ENCODE measurements at regions not wholly inside any gene's neighbourhood (a gene's known extent, or its start where the extent isn't known, plus 50 kb on each side); places are given as distances from the start of the nearest gene placed in this dataset.

GRCh38 chr9:89815061-89815902, 210.5 kb downstream of the GADD45G start:
- Mint-ChIP-seq H3K9me3 (ENCODE audit: unreplicated experiment) (no peaks in the 10 kb centered on the region), H3K36me3 (ENCODE audit: low read depth, unreplicated experiment) (no peaks in the 10 kb centered on the region), H3K4me1 (ENCODE audit: unreplicated experiment) (peaks cover 25% of the 10 kb centered on the region), H3K4me3 (ENCODE audit: unreplicated experiment) (no peak overlapping the region), H3K27me3 (ENCODE audit: unreplicated experiment) (peaks cover 8% of the 10 kb centered on the region), H3K27ac (ENCODE audit: unreplicated experiment) (no peak overlapping the region)
- DNase-seq (ENCODE audit: low spot score): no peak
- no peak for TF ChIP-seq CTCF (IDR thresholded peaks at IDR 0.05; ENCODE audit: unreplicated experiment)

- no peak for DNase-seq (ENCODE audit: low spot score)
- H3K36me3 Mint-ChIP-seq (ENCODE audit: low read depth, unreplicated experiment): no peaks in the 10 kb centered on the region
- no peak for TF ChIP-seq CTCF (IDR thresholded peaks at IDR 0.05; ENCODE audit: unreplicated experiment)
- H3K27ac Mint-ChIP-seq (ENCODE audit: unreplicated experiment): no peak overlapping the region
- no peak overlapping the region for H3K4me3 Mint-ChIP-seq (ENCODE audit: unreplicated experiment)
- H3K4me1 Mint-ChIP-seq (ENCODE audit: unreplicated experiment): peaks cover 27% of the 10 kb centered on the region
- H3K27me3 Mint-ChIP-seq (ENCODE audit: unreplicated experiment): peaks cover 8% of the 10 kb centered on the region
- H3K9me3 Mint-ChIP-seq (ENCODE audit: unreplicated experiment): no peaks in the 10 kb centered on the region
Observed at GRCh38 chr9:89815903-89816573, 211.2 kb downstream of the GADD45G start.

- Mint-ChIP-seq H3K27ac (ENCODE audit: unreplicated experiment) (no peak overlapping the region), H3K4me1 (ENCODE audit: unreplicated experiment) (peaks cover 30% of the 10 kb centered on the region), H3K4me3 (ENCODE audit: unreplicated experiment) (no peak overlapping the region), H3K9me3 (ENCODE audit: unreplicated experiment) (no peaks in the 10 kb centered on the region), H3K36me3 (ENCODE audit: low read depth, unreplicated experiment) (no peaks in the 10 kb centered on the region), H3K27me3 (ENCODE audit: unreplicated experiment) (peaks cover 8% of the 10 kb centered on the region)
- DNase-seq (ENCODE audit: low spot score): no peak
- no peak for TF ChIP-seq CTCF (IDR thresholded peaks at IDR 0.05; ENCODE audit: unreplicated experiment)
Observed at GRCh38 chr9:89817151-89817950, 212.5 kb downstream of the GADD45G start.

- Mint-ChIP-seq H3K27ac (ENCODE audit: unreplicated experiment) (no peak overlapping the region), H3K36me3 (ENCODE audit: low read depth, unreplicated experiment) (no peaks in the 10 kb centered on the region), H3K9me3 (ENCODE audit: unreplicated experiment) (no peaks in the 10 kb centered on the region), H3K4me1 (ENCODE audit: unreplicated experiment) (peaks cover 26% of the 10 kb centered on the region), H3K27me3 (ENCODE audit: unreplicated experiment) (peaks cover 8% of the 10 kb centered on the region), H3K4me3 (ENCODE audit: unreplicated experiment) (no peak overlapping the region)
- TF ChIP-seq CTCF (IDR thresholded peaks at IDR 0.05; ENCODE audit: unreplicated experiment): no peak
- DNase-seq (ENCODE audit: low spot score): no peak
Observed at GRCh38 chr9:89820337-89820736, 215.5 kb downstream of the GADD45G start.

Data from endothelial cell (in vitro differentiated cells).